IPS-15b (cell line): ENCODE measurements at regions not wholly inside any gene's neighbourhood (a gene's known extent, or its start where the extent isn't known, plus 50 kb on each side); places are given as distances from the start of the nearest gene placed in this dataset.

Experiments
- H3K27me3 ChIP-seq: one replicate; pipeline ENCODE4 v1.6.1; 2013; ENCODE audit warnings: low read length; ENCODE audit not compliant: control insufficient read depth, insufficient read depth
- H3K36me3 ChIP-seq: one replicate; pipeline ENCODE4 v1.6.1; 2013; ENCODE audit warnings: low read length; ENCODE audit not compliant: control insufficient read depth, insufficient read depth
- H3K4me1 ChIP-seq: one replicate; pipeline ENCODE4 v1.6.1; 2013; ENCODE audit warnings: mild to moderate bottlenecking, low read length; ENCODE audit not compliant: control insufficient read depth, insufficient read depth
- H3K4me3 ChIP-seq: one replicate; pipeline ENCODE4 v1.5.1; 2013; ENCODE audit warnings: low read depth, low read length
- H3K9ac ChIP-seq: one replicate; pipeline ENCODE4 v1.6.1; 2013; ENCODE audit warnings: low read depth, mild to moderate bottlenecking, low read length
- H3K9me3 ChIP-seq: one replicate; pipeline ENCODE4 v1.6.1; 2013; ENCODE audit warnings: mild to moderate bottlenecking, low read length; ENCODE audit not compliant: control insufficient read depth, insufficient read depth

DNA sequence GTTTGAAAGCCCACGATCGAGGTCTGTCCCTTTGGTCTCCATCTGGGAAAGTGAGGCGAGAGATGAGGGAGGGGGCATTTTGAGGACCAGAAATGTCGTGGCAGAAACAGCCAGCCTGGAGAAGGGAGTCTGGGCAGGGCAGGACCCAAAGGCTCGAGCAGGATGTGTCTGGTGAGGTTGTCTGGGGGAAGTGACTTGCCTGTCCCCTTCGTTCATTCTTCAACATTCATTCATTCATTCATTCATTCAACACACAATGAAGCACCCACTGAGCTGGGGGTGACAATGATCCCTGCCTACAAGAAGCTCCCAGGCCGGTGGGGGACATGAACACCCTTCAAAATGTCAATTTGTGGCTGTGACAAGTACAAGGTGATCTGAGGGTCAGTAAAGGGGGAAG, 80.5 kb downstream of the CEBPB start:
- no peaks in the 10 kb centered on the region for H3K36me3 ChIP-seq
- H3K9me3 ChIP-seq, result no peaks in the 10 kb centered on the region
- no peaks in the 10 kb centered on the region for H3K27me3 ChIP-seq
- H3K9ac ChIP-seq, result no peak overlapping the region
- no peak overlapping the region for H3K4me3 ChIP-seq
- no peaks in the 10 kb centered on the region for H3K4me1 ChIP-seq

DNA sequence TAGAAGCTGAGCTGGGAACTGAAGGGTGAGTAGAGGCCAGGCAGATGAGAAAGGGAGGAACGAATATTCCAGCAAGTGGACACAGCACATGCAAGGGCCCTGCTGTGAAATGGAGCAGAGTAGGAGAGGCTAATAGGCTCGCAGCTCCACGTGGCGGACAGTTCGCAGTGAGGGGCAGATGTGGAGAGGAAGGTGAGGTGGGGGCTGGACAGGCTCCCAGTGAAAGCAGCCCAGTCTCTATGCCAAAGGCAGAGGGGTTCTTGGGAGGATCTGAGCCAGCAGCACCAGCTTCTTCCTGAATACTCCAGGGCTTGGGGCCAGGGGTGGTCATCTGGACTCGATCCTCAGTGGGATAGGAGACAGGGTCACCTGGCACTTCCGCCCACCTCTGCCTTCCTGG, 81.0 kb downstream of the CEBPB start:
- H3K9me3 ChIP-seq, result no peaks in the 10 kb centered on the region
- no peaks in the 10 kb centered on the region for H3K36me3 ChIP-seq
- H3K27me3 ChIP-seq, result no peaks in the 10 kb centered on the region
- H3K9ac ChIP-seq, result no peak overlapping the region
- H3K4me1 ChIP-seq, result no peaks in the 10 kb centered on the region
- no peak overlapping the region for H3K4me3 ChIP-seq

DNA sequence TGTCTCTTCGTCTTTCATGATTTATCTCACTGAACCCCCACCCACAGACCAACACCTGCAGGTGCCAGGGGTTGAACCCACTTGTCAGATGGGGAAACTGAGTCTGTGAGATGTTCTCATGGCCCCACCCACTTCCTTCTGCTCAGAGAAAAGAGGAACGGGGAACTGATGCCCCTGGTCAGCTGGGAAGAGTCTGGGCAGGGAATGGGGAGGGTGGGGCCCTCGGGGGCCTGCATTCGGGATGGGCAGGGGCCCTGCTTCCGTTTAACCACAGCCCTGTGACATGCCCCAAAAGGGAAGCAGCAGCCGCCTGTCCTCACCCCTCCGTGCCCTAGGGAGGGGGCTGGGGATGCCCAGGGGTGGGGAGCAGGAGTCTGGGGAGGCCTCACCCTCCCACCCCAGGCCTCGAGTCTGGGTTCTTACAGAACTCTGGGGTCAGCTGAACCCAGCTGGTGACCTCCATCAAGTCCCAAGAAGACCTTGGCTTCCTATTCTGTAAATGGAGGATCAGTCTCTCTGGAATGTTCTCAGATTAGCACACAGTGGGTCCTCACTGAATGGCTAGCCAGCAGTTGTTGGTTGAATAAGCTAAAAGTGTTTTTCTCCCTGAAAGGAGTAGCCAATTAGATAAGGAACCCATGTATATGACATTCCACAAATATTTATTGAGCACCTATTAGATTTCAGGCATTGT, 81.5 kb downstream of the CEBPB start:
- H3K36me3 ChIP-seq, result no peaks in the 10 kb centered on the region
- no peaks in the 10 kb centered on the region for H3K4me1 ChIP-seq
- no peak overlapping the region for H3K9ac ChIP-seq
- H3K4me3 ChIP-seq, result no peak overlapping the region
- H3K27me3 ChIP-seq, result no peaks in the 10 kb centered on the region
- no peaks in the 10 kb centered on the region for H3K9me3 ChIP-seq

DNA sequence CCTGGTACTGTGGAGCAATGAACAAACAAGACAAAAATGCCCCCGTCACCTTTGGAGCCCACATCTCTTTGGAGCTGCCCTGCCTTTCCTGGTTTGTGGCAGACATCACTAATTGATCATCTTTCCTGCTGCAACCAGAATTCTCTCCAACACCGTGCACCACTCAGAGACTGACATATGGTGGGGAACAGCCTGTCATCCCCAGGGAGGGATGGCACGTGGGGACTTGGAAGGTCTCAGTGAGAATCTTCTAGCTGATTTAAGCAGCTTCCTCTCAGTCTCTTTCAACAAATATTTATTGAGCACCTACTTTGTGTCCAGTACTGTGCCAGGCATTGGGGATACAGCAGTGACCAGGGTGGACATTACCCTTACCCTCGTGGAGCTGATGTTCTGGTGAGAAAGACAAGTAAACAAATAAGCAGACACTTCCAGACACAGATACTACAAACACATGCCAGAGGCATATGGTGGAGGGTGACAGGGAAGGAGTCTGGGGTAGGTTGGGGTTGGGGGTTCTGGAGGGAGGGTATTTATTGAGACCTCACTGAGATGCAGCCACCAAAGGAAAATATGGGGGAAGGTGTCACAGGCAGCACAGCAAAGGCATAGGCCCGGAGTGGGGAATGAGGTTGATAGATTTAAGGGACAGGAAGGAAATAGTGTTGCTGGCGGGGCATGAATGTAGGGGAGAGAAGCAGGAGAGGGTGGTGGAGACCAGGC, 82.3 kb downstream of the CEBPB start:
- Histone ChIP-seq H3K9me3 (no peaks in the 10 kb centered on the region), H3K27me3 (no peaks in the 10 kb centered on the region), H3K4me1 (no peaks in the 10 kb centered on the region), H3K4me3 (no peak overlapping the region), H3K36me3 (no peaks in the 10 kb centered on the region), H3K9ac (no peak overlapping the region)

DNA sequence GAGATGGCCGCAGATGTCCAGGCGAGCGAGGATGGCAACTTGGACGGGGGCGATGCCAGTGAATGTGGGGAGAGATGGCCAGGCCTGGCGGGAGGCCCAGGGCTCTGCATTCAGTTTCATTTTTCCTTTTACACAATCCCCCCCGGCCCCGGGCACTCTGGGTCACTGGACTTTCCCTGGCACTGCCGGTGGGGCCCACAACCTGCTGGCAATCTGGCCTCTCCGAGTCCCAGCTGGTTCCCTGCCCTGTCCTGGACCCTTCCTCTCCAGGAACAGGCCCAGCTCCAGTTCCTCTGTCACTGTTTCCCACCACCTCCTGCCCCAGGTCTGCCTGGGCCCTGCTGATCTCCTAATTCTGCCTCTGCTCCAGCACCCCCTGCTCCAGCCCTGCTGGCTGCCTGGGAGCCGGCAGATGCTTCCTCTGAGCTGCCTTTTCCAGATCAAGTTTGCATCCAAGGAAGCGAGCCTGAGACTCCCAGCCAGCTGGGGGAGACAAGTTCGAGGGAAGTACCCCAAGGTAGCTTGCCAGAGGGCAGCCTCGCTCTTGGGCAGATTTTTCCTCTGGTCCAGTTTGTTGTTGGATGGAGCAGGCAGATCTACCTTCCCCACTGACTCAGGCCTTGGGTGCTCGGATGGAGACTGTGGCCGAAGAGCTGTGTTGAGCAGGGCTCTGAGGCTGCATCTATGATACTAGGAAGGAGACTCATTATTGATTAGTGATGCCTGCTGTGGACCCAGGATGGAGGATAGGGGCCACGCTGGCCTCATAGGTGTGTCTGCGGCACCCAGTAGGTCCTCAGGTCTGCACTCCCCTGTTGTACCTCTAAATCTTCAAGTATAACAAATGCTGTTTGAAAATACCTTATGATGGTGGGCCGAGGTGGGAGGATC, 83.2 kb downstream of the CEBPB start:
- Histone ChIP-seq H3K9ac (no peak overlapping the region), H3K27me3 (no peaks in the 10 kb centered on the region), H3K4me3 (no peak overlapping the region), H3K4me1 (no peaks in the 10 kb centered on the region), H3K36me3 (no peaks in the 10 kb centered on the region), H3K9me3 (no peaks in the 10 kb centered on the region)

DNA sequence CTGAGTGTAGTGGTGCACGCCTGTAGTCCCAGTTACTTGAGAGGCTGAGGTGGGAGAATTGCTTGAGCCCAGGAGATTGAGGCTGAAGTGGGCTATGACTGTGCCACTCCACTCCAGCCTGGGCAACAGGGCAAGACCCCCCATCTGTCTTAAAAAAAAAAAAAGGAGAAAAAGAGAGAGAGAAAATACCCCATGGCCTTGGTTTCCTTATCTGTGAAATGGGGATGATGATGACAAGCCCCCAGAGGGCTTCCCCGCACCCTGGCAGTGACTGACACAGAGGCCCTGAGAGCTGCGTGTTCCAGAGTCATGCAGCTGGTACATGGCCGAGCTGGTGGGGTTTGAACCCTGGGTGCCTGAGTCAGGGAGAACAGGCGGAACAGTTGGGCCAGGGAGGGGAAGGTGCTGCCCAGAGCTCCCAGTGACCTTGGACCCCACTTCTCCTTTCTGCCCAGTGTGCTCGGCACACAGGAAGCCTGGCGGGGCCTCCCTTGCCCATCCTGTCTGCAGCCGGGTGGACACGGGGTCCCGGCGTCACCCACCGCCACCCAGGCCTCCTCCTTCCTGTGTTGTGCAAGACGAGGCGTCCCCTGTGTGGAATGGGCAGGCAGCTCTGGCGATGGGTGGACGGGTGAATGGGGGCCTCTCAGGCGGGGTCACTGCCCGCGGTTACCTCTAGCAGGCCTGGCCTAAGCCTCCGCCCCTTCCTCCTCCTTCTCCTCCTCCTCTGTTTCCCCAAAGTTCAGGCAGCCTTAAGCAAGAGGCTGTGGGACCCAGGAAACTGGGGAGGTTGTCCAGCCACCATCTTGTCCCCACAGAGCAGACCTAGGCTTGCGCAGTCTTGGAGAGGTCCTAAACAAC, 84.2 kb downstream of the CEBPB start:
- no peak overlapping the region for H3K4me3 ChIP-seq
- H3K4me1 ChIP-seq, result no peaks in the 10 kb centered on the region
- H3K9ac ChIP-seq, result no peak overlapping the region

DNA sequence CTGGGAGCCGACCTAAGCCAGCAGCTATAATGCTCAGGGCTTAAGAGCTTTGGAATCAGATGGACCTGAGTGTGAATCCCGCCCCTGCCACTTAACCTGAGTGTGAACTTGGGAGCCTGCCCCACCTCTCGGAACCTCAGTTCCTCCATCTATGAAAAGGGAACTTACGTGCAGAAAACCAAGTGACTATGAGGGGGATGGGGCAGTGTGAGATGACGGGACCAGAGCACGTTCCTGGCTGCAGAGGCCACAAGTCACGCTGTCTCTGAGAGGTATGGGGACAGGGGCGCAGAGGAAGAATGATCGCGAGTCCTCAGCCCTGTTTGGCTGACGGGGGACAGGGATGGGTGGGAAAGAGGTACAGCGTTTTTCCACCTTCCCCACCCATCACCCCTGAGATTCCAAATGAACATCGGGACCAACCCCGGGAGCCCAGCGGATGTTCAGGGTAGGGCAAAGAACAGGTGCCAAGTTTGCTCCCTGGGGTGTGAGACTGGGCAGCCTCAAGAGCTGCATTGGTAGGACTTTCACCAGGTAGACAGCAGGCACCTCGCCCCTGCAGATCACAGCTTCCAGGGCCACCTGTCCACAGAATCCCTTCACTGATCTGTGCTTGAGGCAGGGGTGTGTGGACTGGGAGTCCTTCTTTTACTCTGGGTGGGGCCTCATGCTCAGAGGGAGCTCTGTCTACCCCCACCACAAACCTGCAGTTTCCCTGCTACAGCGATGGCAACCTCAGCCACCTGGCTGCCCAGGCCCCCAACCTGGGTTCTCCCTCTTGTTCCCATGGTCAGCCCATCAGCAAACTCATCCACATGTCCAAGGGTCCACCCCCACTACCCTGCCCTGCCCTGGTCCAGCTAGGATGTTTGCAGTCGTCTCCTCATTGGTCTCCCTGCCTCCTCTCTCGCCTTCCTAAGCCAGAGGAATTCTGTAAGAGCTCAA, 85.8 kb downstream of the CEBPB start:
- Histone ChIP-seq H3K4me1 (no peaks in the 10 kb centered on the region), H3K27me3 (no peaks in the 10 kb centered on the region), H3K9ac (no peak overlapping the region), H3K4me3 (no peak overlapping the region), H3K9me3 (no peaks in the 10 kb centered on the region), H3K36me3 (no peaks in the 10 kb centered on the region)

More for the DNA sequence above, 84.2 kb downstream of the CEBPB start:
- H3K9me3 ChIP-seq, result no peaks in the 10 kb centered on the region
- no peaks in the 10 kb centered on the region for H3K36me3 ChIP-seq
- H3K27me3 ChIP-seq, result no peaks in the 10 kb centered on the region

DNA sequence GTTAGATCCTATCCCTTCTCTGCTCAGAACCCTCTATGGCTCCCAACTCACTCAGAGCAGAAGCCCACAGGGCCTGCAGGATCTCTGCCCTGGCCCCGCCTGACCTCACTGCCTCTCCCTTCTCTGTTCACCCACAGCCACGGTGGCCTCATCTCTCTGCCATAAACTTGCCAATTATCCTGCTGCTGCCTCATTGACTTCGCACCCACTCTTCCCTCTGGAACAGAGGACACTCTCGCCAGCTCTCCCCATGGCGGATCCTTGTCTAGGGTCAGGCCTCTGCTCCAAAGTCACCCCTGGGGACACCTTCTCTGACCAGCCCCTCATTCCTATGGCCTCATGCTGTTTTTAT, 86.4 kb downstream of the CEBPB start:
- H3K9ac ChIP-seq, result no peak overlapping the region
- H3K27me3 ChIP-seq, result no peaks in the 10 kb centered on the region
- no peaks in the 10 kb centered on the region for H3K36me3 ChIP-seq
- H3K4me3 ChIP-seq, result no peak overlapping the region
- no peaks in the 10 kb centered on the region for H3K4me1 ChIP-seq
- no peaks in the 10 kb centered on the region for H3K9me3 ChIP-seq

DNA sequence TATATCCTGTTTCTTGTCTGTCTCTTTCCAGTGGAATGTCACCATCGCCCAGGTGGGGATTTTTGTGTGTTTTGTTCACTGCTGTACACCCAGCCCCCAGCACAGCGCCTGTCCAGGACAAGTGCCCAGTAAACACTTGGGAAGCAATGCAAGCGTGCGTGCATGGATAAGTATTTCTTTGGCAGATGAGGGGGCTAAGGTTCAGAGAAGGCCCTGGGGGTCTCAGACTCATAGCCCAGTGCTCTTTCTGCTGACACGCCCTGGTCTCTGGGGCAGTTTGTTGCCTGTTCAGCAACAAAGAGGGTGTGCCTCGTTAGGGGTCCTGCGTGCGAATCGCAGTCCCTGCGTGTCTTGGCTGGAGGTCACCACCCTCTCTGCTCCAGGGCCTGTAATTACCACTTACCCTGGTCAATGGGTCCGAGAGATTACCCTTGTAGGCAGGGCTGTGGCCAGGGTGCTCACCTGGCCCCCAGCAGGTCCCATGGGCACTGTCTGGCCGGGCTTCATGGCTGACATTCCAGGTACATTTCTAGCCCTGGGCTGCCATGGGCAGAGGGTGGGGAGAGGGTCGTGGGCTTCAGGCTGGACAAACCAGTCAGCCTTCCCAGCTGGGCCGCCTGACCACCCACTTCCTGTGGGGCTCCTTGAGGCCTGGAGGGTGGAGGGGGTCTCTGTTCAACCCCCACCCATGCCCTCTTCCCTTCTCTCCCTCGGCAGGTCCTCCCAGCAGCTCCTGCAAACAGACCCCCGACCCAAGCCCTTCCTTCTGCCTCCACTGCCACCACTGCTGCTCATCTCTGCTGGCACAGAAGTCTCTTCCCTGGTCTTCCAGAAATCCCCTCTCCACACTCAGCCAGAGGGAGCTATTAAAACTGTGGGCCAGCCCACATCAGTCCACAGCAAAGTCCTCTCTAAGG, 87.1 kb downstream of the CEBPB start:
- Histone ChIP-seq H3K27me3 (no peaks in the 10 kb centered on the region), H3K4me1 (no peaks in the 10 kb centered on the region), H3K36me3 (no peaks in the 10 kb centered on the region), H3K9me3 (no peaks in the 10 kb centered on the region), H3K4me3 (no peak overlapping the region), H3K9ac (no peak overlapping the region)

DNA sequence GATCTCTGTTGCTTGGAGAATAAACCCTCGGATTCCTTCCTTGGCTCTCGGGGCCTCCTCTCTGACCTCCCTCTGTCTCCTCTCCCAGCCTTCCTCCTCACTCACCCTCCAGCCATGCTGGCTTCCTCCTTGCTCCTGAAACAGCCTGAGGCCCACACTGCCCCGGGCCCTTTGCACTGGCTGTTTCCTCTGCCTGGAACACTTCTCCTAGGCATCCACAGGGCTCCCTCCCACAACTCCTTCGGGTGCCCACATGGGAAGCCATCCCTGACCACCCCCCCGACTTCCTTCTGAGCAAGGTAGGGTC, 87.7 kb downstream of the CEBPB start:
- no peaks in the 10 kb centered on the region for H3K36me3 ChIP-seq
- H3K4me1 ChIP-seq, result no peaks in the 10 kb centered on the region
- no peak overlapping the region for H3K4me3 ChIP-seq
- H3K9ac ChIP-seq, result no peak overlapping the region
- H3K9me3 ChIP-seq, result no peaks in the 10 kb centered on the region
- no peaks in the 10 kb centered on the region for H3K27me3 ChIP-seq
